GM12873 (cell line): ENCODE measurements at regions not wholly inside any gene's neighbourhood (a gene's known extent, or its start where the extent isn't known, plus 50 kb on each side); places are given as distances from the start of the nearest gene placed in this dataset.

Experiments
- CTCF ChIP-seq: IDR thresholded peaks from 2 replicates; pipeline ENCODE4 v1.5.1; 2012; ENCODE audit warnings: low read depth, mild to moderate bottlenecking, moderate library complexity, low read length, control low read depth; ENCODE audit not compliant: insufficient read depth; ENCODE audit errors: missing control alignments

DNA sequence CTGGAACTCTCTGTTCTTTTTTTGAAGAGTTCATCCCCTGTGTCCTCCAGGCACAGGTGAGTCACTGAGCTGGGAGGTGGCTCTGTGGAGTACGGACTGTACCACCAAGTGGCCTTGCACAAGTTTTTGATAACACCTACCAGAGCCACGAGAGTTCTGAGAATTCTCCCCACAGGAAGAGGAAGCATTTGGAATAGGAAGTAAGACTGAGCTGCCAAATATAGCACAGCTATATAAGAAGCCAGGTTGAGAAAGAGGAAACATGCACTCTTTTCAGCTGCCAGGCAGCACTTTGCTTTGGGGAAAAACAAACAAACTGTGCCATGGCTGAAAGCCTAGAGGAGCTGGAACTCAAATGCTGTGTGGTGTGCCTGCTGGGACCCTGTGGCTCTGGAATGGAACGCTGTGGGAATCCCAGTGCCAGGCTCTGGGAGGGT, 70.8 kb upstream of the RIPOR2 start:
- TF ChIP-seq CTCF, result no peak

DNA sequence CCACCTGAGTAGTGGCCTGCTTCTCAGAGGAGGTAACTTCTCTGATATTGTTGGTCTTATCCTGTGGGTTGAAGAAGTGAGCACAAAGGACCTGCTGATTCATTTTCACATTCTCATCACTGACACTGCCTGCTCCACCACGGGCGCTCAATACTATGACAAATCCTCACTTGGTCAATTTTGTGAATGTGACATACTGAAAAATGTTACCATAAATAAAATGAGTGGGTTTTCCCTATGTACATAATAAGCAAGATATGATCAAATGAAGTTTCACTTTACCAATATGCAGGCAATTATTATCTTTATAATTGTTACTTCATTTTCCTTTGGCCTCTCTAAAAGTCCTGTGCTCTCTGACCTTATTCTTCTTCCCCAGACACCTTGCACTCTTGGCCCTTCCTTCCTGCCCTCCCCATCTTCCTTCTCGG, 71.5 kb upstream of the RIPOR2 start:
- no peak for TF ChIP-seq CTCF

GRCh38 chr6:25008707-25009392, 73.1 kb upstream of the RIPOR2 start:
- no peak for TF ChIP-seq CTCF

- TF ChIP-seq CTCF, result no peak
Observed at GRCh38 chr6:25009393-25009710, 73.6 kb upstream of the RIPOR2 start.

GRCh38 chr6:25010176-25010575, 74.4 kb upstream of the RIPOR2 start:
- no peak for TF ChIP-seq CTCF

DNA sequence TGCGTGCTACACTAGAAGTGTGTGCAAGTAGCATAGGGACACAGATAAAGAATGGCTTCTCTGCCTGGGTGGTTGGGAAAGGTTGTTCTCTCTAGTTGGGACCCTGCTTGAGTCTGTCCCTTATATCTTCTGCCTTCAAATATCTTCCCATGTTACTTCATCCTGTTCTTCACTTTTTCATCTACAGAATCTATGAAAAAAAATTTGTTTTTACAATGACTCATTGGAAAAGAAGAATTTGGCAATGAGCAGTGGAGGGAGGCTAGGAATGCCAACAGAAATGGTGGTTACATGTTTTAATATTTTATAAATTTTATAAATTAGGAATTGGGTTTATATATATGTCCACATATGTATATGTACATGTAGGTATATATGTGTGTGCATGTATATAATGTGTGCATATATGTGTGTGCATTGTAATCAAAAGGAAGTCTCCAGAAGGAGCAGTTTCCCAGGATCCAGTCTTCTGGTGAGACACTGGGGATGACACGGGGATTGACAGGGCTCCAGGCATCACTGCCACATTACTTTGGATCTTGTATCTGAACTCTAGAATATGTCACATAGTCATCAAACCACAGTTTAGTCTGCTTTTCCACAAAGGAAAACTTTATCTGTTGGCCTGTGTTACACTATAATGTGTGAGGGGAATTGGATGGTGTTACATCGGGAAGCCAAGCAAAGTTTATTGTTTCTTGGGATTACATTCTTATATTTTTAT, 75.3 kb upstream of the RIPOR2 start:
- TF ChIP-seq CTCF, result no peak

DNA sequence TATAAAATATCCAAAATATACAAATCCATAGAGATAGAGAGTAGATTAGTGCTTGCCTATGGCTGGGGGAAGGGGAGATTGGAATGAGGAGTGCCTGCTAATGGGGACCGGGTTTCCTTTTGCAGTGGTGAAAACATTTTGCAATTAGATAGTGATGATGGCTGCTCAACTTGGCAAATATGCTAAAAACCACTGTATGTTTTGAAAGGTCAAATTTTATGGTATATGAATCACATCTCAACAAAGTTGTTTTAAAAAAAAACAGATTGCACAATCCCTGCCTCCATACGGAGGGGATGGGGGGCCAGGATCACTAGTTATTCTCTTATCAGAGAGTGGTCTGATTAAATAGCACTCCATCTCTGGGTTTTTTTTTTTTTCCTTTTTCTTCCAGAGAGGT, 76.9 kb upstream of the RIPOR2 start:
- TF ChIP-seq CTCF, result no peak
